ENCODE measurements at regions not wholly inside any gene's neighbourhood (a gene's known extent, or its start where the extent isn't known, plus 50 kb on each side); places are given as distances from the start of the nearest gene placed in this dataset.

- Mint-ChIP-seq H3K4me1 (ENCODE audit: low read depth) (peaks cover 5% of the 10 kb centered on the region), H3K27ac (no peak overlapping the region), H3K36me3 (ENCODE audit: low read depth) (no peaks in the 10 kb centered on the region), H3K4me3 (no peak overlapping the region), H3K9me3 (no peaks in the 10 kb centered on the region), H3K27me3 (peaks cover 16% of the 10 kb centered on the region)
These were observed 263.3 kb downstream of the ABHD5 start for GRCh38 chr3:43953814-43954692.

- no peaks in the 10 kb centered on the region for H3K4me1 Mint-ChIP-seq (ENCODE audit: low read depth)
- H3K36me3 Mint-ChIP-seq (ENCODE audit: low read depth): no peaks in the 10 kb centered on the region
- no peaks in the 10 kb centered on the region for H3K9me3 Mint-ChIP-seq
These were observed 266.2 kb downstream of the ABHD5 start for GRCh38 chr3:43956945-43957344.

GRCh38 chr3:43957553-43957952, 266.8 kb downstream of the ABHD5 start:
- H3K27ac Mint-ChIP-seq: no peak overlapping the region
- H3K4me1 Mint-ChIP-seq (ENCODE audit: low read depth): no peaks in the 10 kb centered on the region
- peaks cover 12% of the 10 kb centered on the region for H3K27me3 Mint-ChIP-seq
- no peaks in the 10 kb centered on the region for H3K36me3 Mint-ChIP-seq (ENCODE audit: low read depth)
- no peaks in the 10 kb centered on the region for H3K9me3 Mint-ChIP-seq
- H3K4me3 Mint-ChIP-seq: no peak overlapping the region

More at GRCh38 chr3:43956945-43957344, 266.2 kb downstream of the ABHD5 start:
- H3K4me3 Mint-ChIP-seq: no peak overlapping the region
- H3K27me3 Mint-ChIP-seq: peaks cover 12% of the 10 kb centered on the region
- H3K27ac Mint-ChIP-seq: no peak overlapping the region

- H3K27me3 Mint-ChIP-seq: peaks cover 12% of the 10 kb centered on the region
- H3K36me3 Mint-ChIP-seq (ENCODE audit: low read depth): no peaks in the 10 kb centered on the region
- no peak overlapping the region for H3K27ac Mint-ChIP-seq
- H3K9me3 Mint-ChIP-seq: no peaks in the 10 kb centered on the region
- no peak overlapping the region for H3K4me3 Mint-ChIP-seq
- H3K4me1 Mint-ChIP-seq (ENCODE audit: low read depth): no peaks in the 10 kb centered on the region
These were observed 267.4 kb downstream of the ABHD5 start for GRCh38 chr3:43958005-43958770.

GRCh38 chr3:43958973-43959372, 268.2 kb downstream of the ABHD5 start:
- Mint-ChIP-seq H3K4me1 (ENCODE audit: low read depth) (no peaks in the 10 kb centered on the region), H3K9me3 (no peaks in the 10 kb centered on the region), H3K4me3 (no peak overlapping the region), H3K27me3 (peaks cover 19% of the 10 kb centered on the region), H3K36me3 (ENCODE audit: low read depth) (no peaks in the 10 kb centered on the region), H3K27ac (no peak overlapping the region)

- no peaks in the 10 kb centered on the region for H3K36me3 Mint-ChIP-seq (ENCODE audit: low read depth)
- H3K9me3 Mint-ChIP-seq: no peaks in the 10 kb centered on the region
- peaks cover 21% of the 10 kb centered on the region for H3K27me3 Mint-ChIP-seq
- no peak overlapping the region for H3K27ac Mint-ChIP-seq
- H3K4me3 Mint-ChIP-seq: no peak overlapping the region
- no peaks in the 10 kb centered on the region for H3K4me1 Mint-ChIP-seq (ENCODE audit: low read depth)
These were observed 269.0 kb downstream of the ABHD5 start for GRCh38 chr3:43959498-43960447.

GRCh38 chr3:43960448-43960840, 269.7 kb downstream of the ABHD5 start:
- no peak overlapping the region for H3K27ac Mint-ChIP-seq

GRCh38 chr3:43962043-43962442, 271.3 kb downstream of the ABHD5 start:
- Mint-ChIP-seq H3K4me3 (no peak overlapping the region), H3K36me3 (ENCODE audit: low read depth) (no peaks in the 10 kb centered on the region), H3K27ac (no peak overlapping the region), H3K9me3 (no peaks in the 10 kb centered on the region), H3K4me1 (ENCODE audit: low read depth) (no peaks in the 10 kb centered on the region), H3K27me3 (peaks cover 16% of the 10 kb centered on the region)

More at GRCh38 chr3:43960448-43960840, 269.7 kb downstream of the ABHD5 start:
- Mint-ChIP-seq H3K4me3 (no peak overlapping the region), H3K4me1 (ENCODE audit: low read depth) (no peaks in the 10 kb centered on the region), H3K9me3 (no peaks in the 10 kb centered on the region), H3K36me3 (ENCODE audit: low read depth) (no peaks in the 10 kb centered on the region), H3K27me3 (peaks cover 25% of the 10 kb centered on the region)

GRCh38 chr3:43963208-43963607, 272.5 kb downstream of the ABHD5 start:
- Mint-ChIP-seq H3K4me1 (ENCODE audit: low read depth) (no peaks in the 10 kb centered on the region), H3K36me3 (ENCODE audit: low read depth) (no peaks in the 10 kb centered on the region), H3K27me3 (peaks cover 18% of the 10 kb centered on the region), H3K27ac (no peak overlapping the region), H3K4me3 (no peak overlapping the region), H3K9me3 (no peaks in the 10 kb centered on the region)

GRCh38 chr3:43964640-43965039, 273.9 kb downstream of the ABHD5 start:
- no peaks in the 10 kb centered on the region for H3K36me3 Mint-ChIP-seq (ENCODE audit: low read depth)
- no peak overlapping the region for H3K27ac Mint-ChIP-seq
- H3K4me1 Mint-ChIP-seq (ENCODE audit: low read depth): no peaks in the 10 kb centered on the region
- H3K4me3 Mint-ChIP-seq: no peak overlapping the region
- H3K9me3 Mint-ChIP-seq: no peaks in the 10 kb centered on the region
- peaks cover 18% of the 10 kb centered on the region for H3K27me3 Mint-ChIP-seq

- no peaks in the 10 kb centered on the region for H3K4me1 Mint-ChIP-seq (ENCODE audit: low read depth)
- no peaks in the 10 kb centered on the region for H3K9me3 Mint-ChIP-seq
- H3K27ac Mint-ChIP-seq: no peak overlapping the region
- H3K4me3 Mint-ChIP-seq: no peak overlapping the region
- no peaks in the 10 kb centered on the region for H3K36me3 Mint-ChIP-seq (ENCODE audit: low read depth)
- peaks cover 18% of the 10 kb centered on the region for H3K27me3 Mint-ChIP-seq
These were observed 274.9 kb downstream of the ABHD5 start for GRCh38 chr3:43965656-43966055.

- no peak overlapping the region for H3K27ac Mint-ChIP-seq
- no peaks in the 10 kb centered on the region for H3K36me3 Mint-ChIP-seq (ENCODE audit: low read depth)
- H3K27me3 Mint-ChIP-seq: peaks cover 18% of the 10 kb centered on the region
- H3K9me3 Mint-ChIP-seq: no peaks in the 10 kb centered on the region
- H3K4me1 Mint-ChIP-seq (ENCODE audit: low read depth): no peaks in the 10 kb centered on the region
- no peak overlapping the region for H3K4me3 Mint-ChIP-seq
These were observed 275.4 kb downstream of the ABHD5 start for GRCh38 chr3:43966126-43966525.

- Mint-ChIP-seq H3K36me3 (ENCODE audit: low read depth) (no peaks in the 10 kb centered on the region), H3K4me1 (ENCODE audit: low read depth) (no peaks in the 10 kb centered on the region), H3K27me3 (peaks cover 18% of the 10 kb centered on the region), H3K4me3 (no peak overlapping the region), H3K9me3 (no peaks in the 10 kb centered on the region), H3K27ac (no peak overlapping the region)
These were observed 275.2 kb upstream of the TOPAZ1 start for GRCh38 chr3:43966530-43966929.

- Mint-ChIP-seq H3K36me3 (ENCODE audit: low read depth) (no peaks in the 10 kb centered on the region), H3K27me3 (peaks cover 17% of the 10 kb centered on the region), H3K4me1 (ENCODE audit: low read depth) (no peaks in the 10 kb centered on the region), H3K27ac (no peak overlapping the region), H3K4me3 (no peak overlapping the region), H3K9me3 (no peaks in the 10 kb centered on the region)
These were observed 273.2 kb upstream of the TOPAZ1 start for GRCh38 chr3:43968465-43968864.
